OCI-LY7 (cell line): ENCODE measurements at regions not wholly inside any gene's neighbourhood (a gene's known extent, or its start where the extent isn't known, plus 50 kb on each side); places are given as distances from the start of the nearest gene placed in this dataset.

Source experiments
- BruUV-seq: library from RNA; stranded (reverse); fragments of 400-500 nt; replicated peaks from 2 replicates; lab custom pipeline; 2021; lab: Mats Ljungman, UMichigan
- CTCF ChIA-PET: fragments of 300-600 bp; sonication (Branson Sonifier 250); formaldehyde crosslinking; loops from one replicate; lab custom pipeline; 2022; ENCODE audit warnings: antibody characterized with exemption; ENCODE audit not compliant: unreplicated experiment; lab: Charles Lee
- POLR2A ChIA-PET: fragments of 300-600 bp; sonication (Branson Sonifier 250); formaldehyde crosslinking; loops from one replicate; lab custom pipeline; 2022; ENCODE audit warnings: antibody characterized with exemption; lab: Charles Lee
- DNase-seq: peaks from one replicate; pipeline ENCODE4 v3.0.0-alpha.2; 2015; ENCODE audit warnings: low spot score
- H2AFZ ChIP-seq: fragments of 200-600 bp; sonication (generic), shearing (Covaris generic); 2 replicates; pipeline ENCODE4 v1.6.1; 2014; ENCODE audit warnings: mild to moderate bottlenecking, antibody characterized with exemption, low read length, moderate library complexity
- H3K27ac ChIP-seq: fragments of 200-600 bp; sonication (generic); 2 replicates; pipeline ENCODE4 v1.5.1; 2014; ENCODE audit warnings: mixed run types, low read depth, mild to moderate bottlenecking, moderate library complexity, low read length, inconsistent platforms; ENCODE audit not compliant: poor library complexity, severe bottlenecking
- H3K36me3 ChIP-seq: fragments of 200-600 bp; sonication (generic); 2 replicates; pipeline ENCODE4 v1.6.1; 2014; ENCODE audit warnings: mild to moderate bottlenecking, antibody characterized with exemption, low read length, moderate library complexity, mixed read lengths; ENCODE audit not compliant: insufficient read depth
- H3K4me1 ChIP-seq: fragments of 200-600 bp; sonication (generic); 2 replicates; pipeline ENCODE4 v1.5.1; 2014; ENCODE audit warnings: mild to moderate bottlenecking, low read length; ENCODE audit not compliant: insufficient read depth, poor library complexity, severe bottlenecking
- H3K4me2 ChIP-seq: fragments of 200-600 bp; sonication (generic); 2 replicates; pipeline ENCODE4 v1.6.1; 2014; ENCODE audit warnings: mild to moderate bottlenecking, low read length
- H3K4me3 ChIP-seq: fragments of 200-600 bp; sonication (generic); 2 replicates; pipeline ENCODE4 v1.5.1; 2014; ENCODE audit warnings: mild to moderate bottlenecking, low read depth, low read length; ENCODE audit not compliant: poor library complexity, severe bottlenecking
- H3K79me2 ChIP-seq: fragments of 200-600 bp; sonication (generic); 2 replicates; pipeline ENCODE4 v1.6.1; 2016; ENCODE audit warnings: low read depth, mild to moderate bottlenecking, low read length, moderate library complexity, mixed read lengths; ENCODE audit not compliant: insufficient read depth
- H3K9me2 ChIP-seq: fragments of 200-600 bp; sonication (generic); 2 replicates; pipeline ENCODE4 v1.6.1; 2016; ENCODE audit warnings: mild to moderate bottlenecking, low read length, mixed read lengths; ENCODE audit not compliant: insufficient read depth
- H3K9me3 ChIP-seq: fragments of 200-600 bp; sonication (generic); 2 replicates; pipeline ENCODE4 v1.6.1; 2014; ENCODE audit warnings: mild to moderate bottlenecking, mixed run types, low read length, mixed read lengths
- H4K20me1 ChIP-seq: fragments of 200-600 bp; sonication (generic); 2 replicates; pipeline ENCODE4 v1.6.1; 2014; ENCODE audit warnings: mild to moderate bottlenecking, antibody characterized with exemption, low read length, moderate library complexity, mixed read lengths; ENCODE audit not compliant: insufficient read depth
- EZH2phosphoT487 ChIP-seq: fragments of 200-600 bp; sonication (generic); IDR thresholded peaks from 2 replicates; pipeline ENCODE4 v1.6.1; 2018; ENCODE audit warnings: low read depth, borderline replicate concordance, mild to moderate bottlenecking, mixed run types, antibody characterized with exemption, low read length, moderate library complexity, mixed read lengths
- intact Hi-C: fragments of 100-400 bp; cut with micrococcal nuclease; formaldehyde crosslinking; loops from one replicate; pipeline ENCODE4 v1.10.0; 2022; ENCODE audit not compliant: unreplicated experiment
- TF ChIP-seq, protein P1 (sequence below): fragments of 200-600 bp; sonication (generic); conservative IDR thresholded peaks from 2 replicates; pipeline ENCODE4 v1.5.1; 2014; ENCODE audit warnings: mild to moderate bottlenecking, antibody characterized with exemption, low read length, moderate library complexity, mixed read lengths

DNA sequence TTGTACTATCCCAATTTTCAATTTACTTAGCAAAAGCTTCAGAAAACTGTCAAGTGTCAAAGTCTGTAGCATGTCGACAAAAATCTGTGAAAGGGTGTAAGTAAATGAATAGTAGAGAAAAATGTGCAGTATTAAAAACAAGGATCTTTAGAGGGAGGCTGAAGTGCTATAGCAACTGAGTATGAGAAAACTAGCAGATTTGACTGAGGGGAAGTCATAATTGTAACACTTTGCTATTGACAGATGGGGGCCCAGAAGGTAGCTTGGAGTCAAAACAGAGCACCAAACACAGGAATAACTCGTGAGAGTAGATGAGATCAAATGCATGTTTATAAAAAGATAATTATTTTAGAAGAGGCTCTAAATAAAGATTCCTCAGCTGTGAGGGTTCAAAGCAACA, 657.7 kb downstream of the TMEM182 start:
- Histone ChIP-seq H3K4me3 (no peak overlapping the region), H3K36me3 (no peaks in the 10 kb centered on the region), H3K79me2 (no peaks in the 10 kb centered on the region), H2AFZ (no peak overlapping the region), H3K27ac (no peak overlapping the region), H3K9me3 (no peaks in the 10 kb centered on the region), H3K4me2 (no peak overlapping the region), H4K20me1 (no peaks in the 10 kb centered on the region), H3K9me2 (no peaks in the 10 kb centered on the region), H3K4me1 (no peaks in the 10 kb centered on the region)
- intact Hi-C loops, result no loop called here
- no peak for DNase-seq
- no peak for TF ChIP-seq EZH2phosphoT487
- TF ChIP-seq, protein P1, sequence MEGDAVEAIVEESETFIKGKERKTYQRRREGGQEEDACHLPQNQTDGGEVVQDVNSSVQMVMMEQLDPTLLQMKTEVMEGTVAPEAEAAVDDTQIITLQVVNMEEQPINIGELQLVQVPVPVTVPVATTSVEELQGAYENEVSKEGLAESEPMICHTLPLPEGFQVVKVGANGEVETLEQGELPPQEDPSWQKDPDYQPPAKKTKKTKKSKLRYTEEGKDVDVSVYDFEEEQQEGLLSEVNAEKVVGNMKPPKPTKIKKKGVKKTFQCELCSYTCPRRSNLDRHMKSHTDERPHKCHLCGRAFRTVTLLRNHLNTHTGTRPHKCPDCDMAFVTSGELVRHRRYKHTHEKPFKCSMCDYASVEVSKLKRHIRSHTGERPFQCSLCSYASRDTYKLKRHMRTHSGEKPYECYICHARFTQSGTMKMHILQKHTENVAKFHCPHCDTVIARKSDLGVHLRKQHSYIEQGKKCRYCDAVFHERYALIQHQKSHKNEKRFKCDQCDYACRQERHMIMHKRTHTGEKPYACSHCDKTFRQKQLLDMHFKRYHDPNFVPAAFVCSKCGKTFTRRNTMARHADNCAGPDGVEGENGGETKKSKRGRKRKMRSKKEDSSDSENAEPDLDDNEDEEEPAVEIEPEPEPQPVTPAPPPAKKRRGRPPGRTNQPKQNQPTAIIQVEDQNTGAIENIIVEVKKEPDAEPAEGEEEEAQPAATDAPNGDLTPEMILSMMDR, result no peak
- no TSS peak for BruUV-seq
- CTCF ChIA-PET, result no interaction called here
- POLR2A ChIA-PET, result no interaction called here

DNA sequence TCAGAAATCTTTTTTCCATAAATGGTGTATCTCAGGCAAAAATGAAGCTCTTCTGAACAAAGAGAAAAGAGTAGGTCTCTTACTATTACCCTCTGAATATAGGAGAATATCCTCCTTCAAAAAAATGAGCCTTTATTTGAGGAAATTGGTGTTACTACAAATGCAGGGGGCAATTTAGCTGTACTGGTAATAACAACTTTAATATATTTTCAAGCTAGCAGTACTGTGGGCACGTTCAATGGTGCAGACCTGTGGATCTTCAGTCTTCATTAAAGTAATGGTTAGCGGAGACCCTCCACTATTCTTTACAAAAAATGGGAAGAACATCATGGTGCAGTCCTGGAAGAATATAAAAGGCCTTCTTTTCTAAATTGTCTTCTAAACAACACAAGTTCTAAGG, 661.3 kb downstream of the TMEM182 start:
- intact Hi-C loops, result no loop called here
- Histone ChIP-seq H3K27ac (no peak overlapping the region), H2AFZ (no peak overlapping the region), H3K9me2 (no peaks in the 10 kb centered on the region), H3K36me3 (no peaks in the 10 kb centered on the region), H3K9me3 (no peaks in the 10 kb centered on the region), H4K20me1 (no peaks in the 10 kb centered on the region), H3K4me3 (no peak overlapping the region), H3K79me2 (no peaks in the 10 kb centered on the region), H3K4me2 (no peak overlapping the region), H3K4me1 (no peaks in the 10 kb centered on the region)
- TF ChIP-seq EZH2phosphoT487, result no peak
- TF ChIP-seq, protein P1, result no peak
- no TSS peak for BruUV-seq
- POLR2A ChIA-PET, result interaction anchor here (0.5 to 1.1 kb wide), 2 partner anchors 10 to 105 kb away, joined by 3 read pairs; no protein-coding TSS in a partner anchor
- no peak for DNase-seq
- CTCF ChIA-PET, result no interaction called here

- no TSS peak for BruUV-seq
- H3K36me3 ChIP-seq, result no peaks in the 10 kb centered on the region
- no peaks in the 10 kb centered on the region for H3K79me2 ChIP-seq
- ChIA-PET CTCF (no interaction called here), POLR2A (no interaction called here)
- no peaks in the 10 kb centered on the region for H3K4me1 ChIP-seq
- no peak overlapping the region for H2AFZ ChIP-seq
- no peak overlapping the region for H3K4me3 ChIP-seq
- H4K20me1 ChIP-seq, result no peaks in the 10 kb centered on the region
- no peak for DNase-seq
- TF ChIP-seq EZH2phosphoT487, result no peak
- TF ChIP-seq, protein P1, result no peak
- intact Hi-C loops, result no loop called here
- H3K9me3 ChIP-seq, result no peaks in the 10 kb centered on the region
- no peak overlapping the region for H3K27ac ChIP-seq
- no peak overlapping the region for H3K4me2 ChIP-seq
- no peaks in the 10 kb centered on the region for H3K9me2 ChIP-seq
Measured at GRCh38 chr2:103427567-103427966, 665.7 kb downstream of the TMEM182 start.
